Transverse colon (tissue), 4 donors: ENCODE measurements at regions not wholly inside any gene's neighbourhood (a gene's known extent, or its start where the extent isn't known, plus 50 kb on each side); places are given as distances from the start of the nearest gene placed in this dataset.

Experiments
- DNase-seq: peaks from one replicate; pipeline ENCODE4 v3.0.0-alpha.2; 2019
- H3K27ac ChIP-seq, 4 donors: fragments of 200-600 bp; sonication (generic); 2 replicates each; pipeline ENCODE4 v1.5.1; 2016 to 2018; ENCODE audit warnings: inconsistent platforms in 4 of 4
- H3K27me3 ChIP-seq: fragments of 200-600 bp; sonication (generic); 2 replicates; pipeline ENCODE4 v1.5.1; 2017; ENCODE audit warnings: inconsistent platforms
- H3K36me3 ChIP-seq, 4 donors: fragments of 200-600 bp; sonication (generic); 2 replicates each; pipeline ENCODE4 v1.5.1; 2017 to 2019; ENCODE audit warnings: inconsistent platforms in 4 of 4
- H3K4me1 ChIP-seq, 4 donors: fragments of 200-600 bp; sonication (generic); 2 replicates each; pipeline ENCODE4 v1.5.1; 2017 to 2020; ENCODE audit warnings: inconsistent platforms in 4 of 4
- H3K4me3 ChIP-seq, 4 donors: fragments of 200-600 bp; sonication (generic); 1 replicate in 1 of 4; 2 replicates in 3 of 4; pipeline versions ENCODE4 v1.5.1 to v1.6.1; 2017 to 2019; ENCODE audit warnings: inconsistent platforms in 4 of 4
- H3K9me3 ChIP-seq, 2 donors: fragments of 200-600 bp; sonication (generic); 2 replicates each; pipeline ENCODE4 v1.5.1; 2017 to 2019; ENCODE audit warnings: inconsistent platforms in 2 of 2
- CTCF ChIP-seq, 5 experiments: fragments of 200-600 bp in 3 of 5; fragments of 450-650 bp in 2 of 5; sonication (generic) in 3 of 5; IDR thresholded peaks; 1 replicate in 2 of 5; 2 replicates in 3 of 5; pipeline ENCODE4 v1.5.1; 2016 to 2017; ENCODE audit warnings: antibody characterized with exemption in 5 of 5, inconsistent platforms in 3 of 5, mild to moderate bottlenecking in 2 of 5, moderate library complexity in 1 of 5
- EP300 ChIP-seq: sonication (generic); formaldehyde crosslinking; IDR thresholded peaks from one replicate; pipeline ENCODE4 v1.6.1; 2017; ENCODE audit warnings: antibody characterized with exemption, low read depth
- POLR2A ChIP-seq: fragments of 450-650 bp; IDR thresholded peaks from one replicate; pipeline ENCODE4 v1.6.1; 2016; ENCODE audit warnings: antibody characterized with exemption, mild to moderate bottlenecking, moderate library complexity
- POLR2AphosphoS5 ChIP-seq, 3 donors: sonication (generic); formaldehyde crosslinking; IDR thresholded peaks; one replicate each; pipeline ENCODE4 v1.6.1; 2016; ENCODE audit warnings: antibody characterized with exemption in 3 of 3
- WGBS, 2 donors: methylation state at CpG; one replicate each; pipeline ENCODE4 v1.1.5; 2018; ENCODE audit warnings: low coverage in 1 of 2; 5-methylcytosine and 5-hydroxymethylcytosine counted together
- in situ Hi-C, 4 donors: fragments of 200-750 bp; cut with MboI; loops; one replicate each; pipeline versions ENCODE4 v1.15.0 to v1.15.1; 2017; ENCODE audit warnings: low sequenced_read_pairs in 3 of 4, low pct_ligation_motif_present in 1 of 4, low pct_unique_long_range_greater_than_20kb in 1 of 4
- intact Hi-C: fragments of 100-400 bp; cut with DNase I; formaldehyde crosslinking; loops from one replicate; pipeline ENCODE4 v1.15.1; 2023; ENCODE audit warnings: low total_unique reads

GRCh38 chr13:62043600-62043999 is 628.0 kb upstream of the PCDH20 start:
- Histone ChIP-seq H3K9me3 (peaks cover 0 to 3% of the 10 kb centered on the region in 2 donors), H3K4me3 (no peak overlapping the region), H3K36me3 (no peaks in the 10 kb centered on the region), H3K27me3 (no peaks in the 10 kb centered on the region), H3K27ac (no peak overlapping the region), H3K4me1 (no peaks in the 10 kb centered on the region)
- TF ChIP-seq EP300: no peak
- 65 to 78% methylated on average over 3 of the region's 3 CpGs for WGBS, 2 donors
- no peak for DNase-seq
- in situ Hi-C loops: no loop called here
- intact Hi-C loops: no loop called here

DNA sequence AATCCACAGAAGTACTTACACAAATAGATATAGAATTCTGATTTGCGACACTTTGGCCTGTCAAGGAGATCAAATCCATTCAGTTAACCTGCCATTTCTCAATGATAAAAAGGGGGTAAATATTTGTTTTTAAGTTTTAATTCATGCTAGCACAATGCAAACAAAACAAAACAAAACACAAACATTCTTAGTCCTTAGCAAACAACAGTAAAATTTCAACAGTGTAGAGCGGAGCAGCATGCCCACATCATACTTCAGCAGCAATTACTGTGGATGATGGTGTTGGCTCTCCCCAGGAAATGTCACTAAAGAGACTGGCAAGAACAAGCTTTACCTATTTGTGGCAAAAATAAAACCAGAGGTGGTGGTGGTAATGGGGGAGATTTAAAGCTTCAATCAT is 625.2 kb upstream of the PCDH20 start:
- Histone ChIP-seq H3K9me3 (no peaks in the 10 kb centered on the region), H3K4me3 (no peak overlapping the region), H3K27ac (no peak overlapping the region), H3K4me1 (no peaks in the 10 kb centered on the region), H3K36me3 (no peaks in the 10 kb centered on the region), H3K27me3 (no peaks in the 10 kb centered on the region)
- no peak for DNase-seq
- 53 to 59% methylated on average over 2 of the region's 2 CpGs for WGBS, 2 donors
- in situ Hi-C loops: no loop called here
- intact Hi-C loops: no loop called here
- TF ChIP-seq EP300 (no peak), CTCF (IDR thresholded peaks at IDR 0.05) (no peak), POLR2A (no peak), POLR2AphosphoS5 (IDR thresholded peaks at IDR 0.05) (no peak)

DNA sequence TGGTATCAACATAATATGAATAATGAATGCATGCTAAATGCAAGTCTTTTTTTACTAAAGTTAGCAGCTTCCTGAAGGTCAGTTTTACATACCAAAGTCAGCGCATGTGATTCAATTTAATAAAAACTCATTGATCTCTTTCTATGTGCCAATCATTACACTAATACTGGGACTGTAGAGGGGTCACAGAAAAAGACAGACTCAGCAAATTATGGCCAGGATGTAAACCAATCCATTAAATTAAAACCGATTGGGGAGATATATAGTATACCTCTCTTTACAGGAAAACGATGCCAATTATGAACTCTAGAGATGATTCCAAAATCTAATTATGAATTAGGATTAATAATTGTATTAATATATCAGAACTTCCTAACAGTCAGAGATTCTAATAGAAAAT is 624.4 kb upstream of the PCDH20 start:
- Histone ChIP-seq H3K4me1 (no peaks in the 10 kb centered on the region), H3K9me3 (no peaks in the 10 kb centered on the region), H3K27ac (no peak overlapping the region), H3K27me3 (no peaks in the 10 kb centered on the region), H3K4me3 (no peak overlapping the region), H3K36me3 (no peaks in the 10 kb centered on the region)
- intact Hi-C loops: no loop called here
- 59 to 61% methylated on average over 3 of the region's 3 CpGs for WGBS, 2 donors
- in situ Hi-C loops: no loop called here
- DNase-seq: no peak
- TF ChIP-seq CTCF (IDR thresholded peaks at IDR 0.05): no peak
- no peak for TF ChIP-seq POLR2AphosphoS5 (IDR thresholded peaks at IDR 0.05)
- no peak for TF ChIP-seq EP300
- TF ChIP-seq POLR2A: no peak

- TF ChIP-seq EP300: no peak
- TF ChIP-seq POLR2AphosphoS5 (IDR thresholded peaks at IDR 0.05): no peak
- no peak for TF ChIP-seq CTCF (IDR thresholded peaks at IDR 0.05)
- no peak for TF ChIP-seq POLR2A
- in situ Hi-C loops: no loop called here
- intact Hi-C loops: no loop called here
- DNase-seq: no peak
- Histone ChIP-seq H3K27ac (no peak overlapping the region), H3K4me3 (no peak overlapping the region), H3K27me3 (no peaks in the 10 kb centered on the region), H3K36me3 (no peaks in the 10 kb centered on the region), H3K4me1 (no peaks in the 10 kb centered on the region), H3K9me3 (no peaks in the 10 kb centered on the region)
- 56 to 70% methylated on average over 1 of the region's 1 CpG for WGBS, 2 donors
Measured at GRCh38 chr13:62038214-62038613, 622.6 kb upstream of the PCDH20 start.

- WGBS, 2 donors: 52 to 53% methylated on average over 2 of the region's 2 CpGs
Measured at GRCh38 chr13:62035981-62036380, 620.3 kb upstream of the PCDH20 start.

More at GRCh38 chr13:62035981-62036380, 620.3 kb upstream of the PCDH20 start:
- H3K4me3 ChIP-seq: no peak overlapping the region
- H3K9me3 ChIP-seq: no peaks in the 10 kb centered on the region
- no peaks in the 10 kb centered on the region for H3K4me1 ChIP-seq
- no peak for DNase-seq
- H3K36me3 ChIP-seq: no peaks in the 10 kb centered on the region
- in situ Hi-C loops: no loop called here
- H3K27ac ChIP-seq: no peak overlapping the region
- no peaks in the 10 kb centered on the region for H3K27me3 ChIP-seq
- intact Hi-C loops: no loop called here
- TF ChIP-seq CTCF (IDR thresholded peaks at IDR 0.05) (no peak), POLR2AphosphoS5 (IDR thresholded peaks at IDR 0.05) (no peak), POLR2A (no peak), EP300 (no peak)
